Activated naive CD4-positive, alpha-beta T cell treated with anti-CD3 and anti-CD28 coated beads, Interleukin-2, amount 50 U/mL, for 24 hours (primary cell): ENCODE measurements at regions not wholly inside any gene's neighbourhood (a gene's known extent, or its start where the extent isn't known, plus 50 kb on each side); places are given as distances from the start of the nearest gene placed in this dataset.
"Not testable (repeated sequence)": the region's sequence is repeated elsewhere in the genome, so short reads cannot be mapped to it uniquely, and the experiment has no call there.

ENCODE experiments used
- H3K27ac Mint-ChIP-seq: one replicate; pipeline ENCODE4 v1.8.0; 2021; ENCODE audit warnings: mild to moderate bottlenecking, mixed read lengths
- H3K27me3 Mint-ChIP-seq: one replicate; pipeline ENCODE4 v1.8.0; 2021; ENCODE audit warnings: mixed read lengths
- H3K36me3 Mint-ChIP-seq: one replicate; pipeline ENCODE4 v1.8.0; 2021; ENCODE audit warnings: mixed read lengths
- H3K4me1 Mint-ChIP-seq: one replicate; pipeline ENCODE4 v1.8.0; 2021; ENCODE audit warnings: mixed read lengths
- H3K4me3 Mint-ChIP-seq: one replicate; pipeline ENCODE4 v1.8.0; 2021; ENCODE audit warnings: mild to moderate bottlenecking, mixed read lengths
- H3K9me3 Mint-ChIP-seq: one replicate; pipeline ENCODE4 v1.8.0; 2021; ENCODE audit warnings: mixed read lengths

- H3K9me3 Mint-ChIP-seq, result peaks cover 6% of the 10 kb centered on the region
- no peaks in the 10 kb centered on the region for H3K27me3 Mint-ChIP-seq
- H3K27ac Mint-ChIP-seq, result no peak overlapping the region
- H3K36me3 Mint-ChIP-seq, result no peaks in the 10 kb centered on the region
- H3K4me1 Mint-ChIP-seq, result no peaks in the 10 kb centered on the region
- H3K4me3 Mint-ChIP-seq, result no peak overlapping the region
Measured at GRCh38 chr4:156118507-156119220, 165.0 kb upstream of the CTSO start.

- no peak overlapping the region for H3K27ac Mint-ChIP-seq
- peaks cover 6% of the 10 kb centered on the region for H3K9me3 Mint-ChIP-seq
- no peaks in the 10 kb centered on the region for H3K27me3 Mint-ChIP-seq
- H3K4me3 Mint-ChIP-seq, result no peak overlapping the region
- H3K36me3 Mint-ChIP-seq, result no peaks in the 10 kb centered on the region
- no peaks in the 10 kb centered on the region for H3K4me1 Mint-ChIP-seq
Measured at GRCh38 chr4:156117743-156118142, 164.1 kb upstream of the CTSO start.

GRCh38 chr4:156116991-156117390, 163.3 kb upstream of the CTSO start:
- H3K9me3 Mint-ChIP-seq, result no peaks in the 10 kb centered on the region
- H3K27me3 Mint-ChIP-seq, result no peaks in the 10 kb centered on the region
- H3K27ac Mint-ChIP-seq, result no peak overlapping the region
- no peaks in the 10 kb centered on the region for H3K36me3 Mint-ChIP-seq
- no peak overlapping the region for H3K4me3 Mint-ChIP-seq
- H3K4me1 Mint-ChIP-seq, result no peaks in the 10 kb centered on the region

- no peak overlapping the region for H3K27ac Mint-ChIP-seq
- no peaks in the 10 kb centered on the region for H3K4me1 Mint-ChIP-seq
- H3K9me3 Mint-ChIP-seq, result no peaks in the 10 kb centered on the region
- H3K4me3 Mint-ChIP-seq, result no peak overlapping the region
- H3K36me3 Mint-ChIP-seq, result no peaks in the 10 kb centered on the region
- H3K27me3 Mint-ChIP-seq, result no peaks in the 10 kb centered on the region
Measured at GRCh38 chr4:156113138-156113765, 159.6 kb upstream of the CTSO start.

GRCh38 chr4:156111686-156112085, 158.0 kb upstream of the CTSO start:
- no peaks in the 10 kb centered on the region for H3K36me3 Mint-ChIP-seq
- no peak overlapping the region for H3K27ac Mint-ChIP-seq
- H3K9me3 Mint-ChIP-seq, result no peaks in the 10 kb centered on the region
- H3K27me3 Mint-ChIP-seq, result no peaks in the 10 kb centered on the region
- no peaks in the 10 kb centered on the region for H3K4me1 Mint-ChIP-seq
- no peak overlapping the region for H3K4me3 Mint-ChIP-seq

- Mint-ChIP-seq H3K4me3 (no peak overlapping the region), H3K36me3 (no peaks in the 10 kb centered on the region), H3K27ac (no peak overlapping the region), H3K9me3 (no peaks in the 10 kb centered on the region), H3K27me3 (no peaks in the 10 kb centered on the region), H3K4me1 (no peaks in the 10 kb centered on the region)
Measured at GRCh38 chr4:156109943-156110900, 156.6 kb upstream of the CTSO start.

GRCh38 chr4:156109087-156109486, 155.4 kb upstream of the CTSO start:
- not testable (repeated sequence) for H3K27ac Mint-ChIP-seq, H3K36me3 Mint-ChIP-seq, H3K4me3 Mint-ChIP-seq, H3K27me3 Mint-ChIP-seq, H3K4me1 Mint-ChIP-seq, H3K9me3 Mint-ChIP-seq

GRCh38 chr4:156103311-156103710, 149.6 kb upstream of the CTSO start:
- Mint-ChIP-seq H3K4me1 (no peaks in the 10 kb centered on the region), H3K27ac (no peak overlapping the region), H3K36me3 (no peaks in the 10 kb centered on the region), H3K4me3 (no peak overlapping the region), H3K9me3 (no peaks in the 10 kb centered on the region), H3K27me3 (no peaks in the 10 kb centered on the region)

- H3K36me3 Mint-ChIP-seq, result no peaks in the 10 kb centered on the region
- H3K4me1 Mint-ChIP-seq, result no peaks in the 10 kb centered on the region
- H3K9me3 Mint-ChIP-seq, result no peaks in the 10 kb centered on the region
- H3K27me3 Mint-ChIP-seq, result no peaks in the 10 kb centered on the region
- H3K4me3 Mint-ChIP-seq, result no peak overlapping the region
- H3K27ac Mint-ChIP-seq, result no peak overlapping the region
Measured at GRCh38 chr4:156102411-156102810, 148.7 kb upstream of the CTSO start.

GRCh38 chr4:156101571-156101970, 147.9 kb upstream of the CTSO start:
- H3K27ac Mint-ChIP-seq, result no peak overlapping the region
- H3K36me3 Mint-ChIP-seq, result no peaks in the 10 kb centered on the region
- no peak overlapping the region for H3K4me3 Mint-ChIP-seq
- no peaks in the 10 kb centered on the region for H3K9me3 Mint-ChIP-seq
- no peaks in the 10 kb centered on the region for H3K4me1 Mint-ChIP-seq
- no peaks in the 10 kb centered on the region for H3K27me3 Mint-ChIP-seq

- H3K4me1 Mint-ChIP-seq, result no peaks in the 10 kb centered on the region
- no peaks in the 10 kb centered on the region for H3K36me3 Mint-ChIP-seq
- H3K27ac Mint-ChIP-seq, result no peak overlapping the region
- H3K27me3 Mint-ChIP-seq, result no peaks in the 10 kb centered on the region
- H3K9me3 Mint-ChIP-seq, result no peaks in the 10 kb centered on the region
- H3K4me3 Mint-ChIP-seq, result no peak overlapping the region
Measured at GRCh38 chr4:156100651-156101050, 147.0 kb upstream of the CTSO start.

- no peaks in the 10 kb centered on the region for H3K36me3 Mint-ChIP-seq
- no peaks in the 10 kb centered on the region for H3K9me3 Mint-ChIP-seq
- H3K4me3 Mint-ChIP-seq, result no peak overlapping the region
- H3K4me1 Mint-ChIP-seq, result no peaks in the 10 kb centered on the region
- H3K27ac Mint-ChIP-seq, result no peak overlapping the region
- no peaks in the 10 kb centered on the region for H3K27me3 Mint-ChIP-seq
Measured at GRCh38 chr4:156098805-156099204, 145.1 kb upstream of the CTSO start.

GRCh38 chr4:156085100-156085499, 131.4 kb upstream of the CTSO start:
- Mint-ChIP-seq H3K27me3 (no peaks in the 10 kb centered on the region), H3K4me1 (no peaks in the 10 kb centered on the region), H3K9me3 (no peaks in the 10 kb centered on the region), H3K27ac (no peak overlapping the region), H3K4me3 (no peak overlapping the region), H3K36me3 (no peaks in the 10 kb centered on the region)

GRCh38 chr4:156084373-156084772, 130.7 kb upstream of the CTSO start:
- no peaks in the 10 kb centered on the region for H3K9me3 Mint-ChIP-seq

GRCh38 chr4:156073976-156074375, 120.3 kb upstream of the CTSO start:
- no peak overlapping the region for H3K27ac Mint-ChIP-seq
- H3K4me1 Mint-ChIP-seq, result no peaks in the 10 kb centered on the region
- H3K4me3 Mint-ChIP-seq, result no peak overlapping the region
- H3K9me3 Mint-ChIP-seq, result peaks cover 11% of the 10 kb centered on the region
- no peaks in the 10 kb centered on the region for H3K36me3 Mint-ChIP-seq
- H3K27me3 Mint-ChIP-seq, result peaks cover under 1% of the 10 kb centered on the region

More at GRCh38 chr4:156084373-156084772, 130.7 kb upstream of the CTSO start:
- H3K4me1 Mint-ChIP-seq, result no peaks in the 10 kb centered on the region
- no peaks in the 10 kb centered on the region for H3K36me3 Mint-ChIP-seq
- no peaks in the 10 kb centered on the region for H3K27me3 Mint-ChIP-seq
- no peak overlapping the region for H3K4me3 Mint-ChIP-seq
- no peak overlapping the region for H3K27ac Mint-ChIP-seq

- no peaks in the 10 kb centered on the region for H3K4me1 Mint-ChIP-seq
- H3K36me3 Mint-ChIP-seq, result no peaks in the 10 kb centered on the region
- no peak overlapping the region for H3K4me3 Mint-ChIP-seq
Measured at GRCh38 chr4:156060661-156061060, 107.0 kb upstream of the CTSO start.

More at GRCh38 chr4:156060661-156061060, 107.0 kb upstream of the CTSO start:
- no peaks in the 10 kb centered on the region for H3K27me3 Mint-ChIP-seq
- no peak overlapping the region for H3K27ac Mint-ChIP-seq
- no peaks in the 10 kb centered on the region for H3K9me3 Mint-ChIP-seq
